Activated effector memory CD4-positive, alpha-beta T cell treated with anti-CD3 and anti-CD28 coated beads, Interleukin-2, amount 50 U/mL, for 16 hours (primary cell): ENCODE measurements at regions not wholly inside any gene's neighbourhood (a gene's known extent, or its start where the extent isn't known, plus 50 kb on each side); places are given as distances from the start of the nearest gene placed in this dataset.

Experiments used
- DNase-seq: peaks from one replicate; pipeline ENCODE4 v3.0.0-alpha.2; 2020

- no peak for DNase-seq
Observed at GRCh38 chr2:126831234-126832005, 67.3 kb upstream of the TEX51 start.

- DNase-seq, result no peak
Observed at GRCh38 chr2:126832014-126832413, 66.7 kb upstream of the TEX51 start.

GRCh38 chr2:126832757-126833156 is 65.9 kb upstream of the TEX51 start:
- DNase-seq, result no peak

- no peak for DNase-seq
Observed at GRCh38 chr2:126834006-126834659, 64.6 kb upstream of the TEX51 start.

GRCh38 chr2:126835261-126835660 is 63.4 kb upstream of the TEX51 start:
- no peak for DNase-seq

GRCh38 chr2:126835831-126836230 is 62.9 kb upstream of the TEX51 start:
- no peak for DNase-seq

- DNase-seq, result no peak
Observed at GRCh38 chr2:126836761-126837679, 61.7 kb upstream of the TEX51 start.

- DNase-seq, result no peak
Observed at GRCh38 chr2:126837966-126838715, 60.5 kb upstream of the TEX51 start.

GRCh38 chr2:126838716-126838985 is 60.0 kb upstream of the TEX51 start:
- no peak for DNase-seq

- no peak for DNase-seq
Observed at GRCh38 chr2:126839796-126840195, 58.9 kb upstream of the TEX51 start.

- DNase-seq, result no peak
Observed at GRCh38 chr2:126843081-126843480, 55.6 kb upstream of the TEX51 start.

GRCh38 chr2:126846241-126846640 is 52.4 kb upstream of the TEX51 start:
- no peak for DNase-seq
